HCT116 (cell line): ENCODE measurements at regions not wholly inside any gene's neighbourhood (a gene's known extent, or its start where the extent isn't known, plus 50 kb on each side); places are given as distances from the start of the nearest gene placed in this dataset.
"Not testable (repeated sequence)": the region's sequence is repeated elsewhere in the genome, so short reads cannot be mapped to it uniquely, and the experiment has no call there.

Experiments
- ATAC-seq: fragments of 200-7000 bp; cut with Tn5 transposase; 2 replicates; pipeline ENCODE4 v1.9.1; 2020; ENCODE audit warnings: mild to moderate bottlenecking, moderate library complexity
- BruUV-seq: library from RNA; stranded (reverse); fragments of 400-500 nt; replicated peaks from 2 replicates; lab custom pipeline; 2021; lab: Mats Ljungman, UMichigan
- CTCF ChIA-PET: fragments of 300-600 bp; sonication (Branson Sonifier 250); formaldehyde crosslinking; loops from one replicate; lab custom pipeline; 2021; ENCODE audit warnings: antibody characterized with exemption; lab: Charles Lee
- POLR2A ChIA-PET: fragments of 300-600, 350-600 bp; sonication (Branson Sonifier 250); formaldehyde crosslinking; loops from one replicate; lab custom pipeline; 2021; ENCODE audit warnings: antibody characterized with exemption; lab: Charles Lee
- RAD21 ChIA-PET, 2 experiments: fragments of 300-600 bp; sonication (Branson Sonifier 250); formaldehyde crosslinking; loops; one replicate each; lab custom pipeline; 2023; ENCODE audit warnings: low total read pairs in 2 of 2; ENCODE audit not compliant: uncharacterized antibody in 2 of 2, unreplicated experiment in 2 of 2, low non-redundant PET in 1 of 2; lab: Charles Lee
- DNase-seq: peaks from one replicate; pipeline ENCODE4 v3.0.0-alpha.2; 2010; ENCODE audit warnings: low read depth, low spot score
- H2AFZ ChIP-seq: fragments of 200-600 bp; shearing (Covaris generic), sonication (generic); 2 replicates; pipeline ENCODE4 v1.6.1; 2017; ENCODE audit warnings: low read depth, mixed run types, mixed read lengths, antibody characterized with exemption, low read length; ENCODE audit not compliant: poor library complexity, severe bottlenecking
- H3K27ac ChIP-seq: 2 replicates; pipeline ENCODE4 v1.5.1; 2012; ENCODE audit warnings: low read depth, low read length
- H3K27me3 ChIP-seq: fragments of 200-600 bp; sonication (generic); 2 replicates; pipeline ENCODE4 v1.6.1; 2016; ENCODE audit warnings: mixed run types, low read length, mixed read lengths; ENCODE audit not compliant: insufficient read depth
- H3K36me3 ChIP-seq, 2 experiments: fragments of 200-500 bp in 1 of 2; fragments of 200-600 bp in 1 of 2; sonication (Bioruptor generic) in 1 of 2; sonication (generic) in 1 of 2; 2 replicates each; pipeline versions ENCODE4 v1.5.1 to v1.6.1; 2014 to 2016; ENCODE audit warnings: low read length in 2 of 2, inconsistent platforms in 1 of 2, mixed read lengths in 1 of 2, mixed run types in 1 of 2; ENCODE audit not compliant: insufficient read depth in 2 of 2, control insufficient read depth in 1 of 2
- H3K4me1 ChIP-seq, 2 experiments: fragments of 200-600 bp in 1 of 2; sonication (generic) in 1 of 2; 2 replicates each; pipeline versions ENCODE4 v1.5.1 to v1.6.1; 2012 to 2017; ENCODE audit warnings: low read length in 2 of 2, inconsistent platforms in 1 of 2, mild to moderate bottlenecking in 1 of 2, mixed read lengths in 1 of 2, mixed run types in 1 of 2, moderate library complexity in 1 of 2; ENCODE audit not compliant: insufficient read depth in 2 of 2, control insufficient read depth in 1 of 2
- H3K4me2 ChIP-seq: fragments of 200-600 bp; sonication (generic); 2 replicates; pipeline ENCODE4 v1.6.1; 2017; ENCODE audit warnings: mixed run types, low read length, mixed read lengths
- H3K4me3 ChIP-seq, 2 experiments: fragments of 200-600 bp in 1 of 2; sonication (generic) in 1 of 2; replicated peaks in 1 of 2; 2 replicates each; pipeline ENCODE4 v1.5.1; 2011 to 2016; ENCODE audit warnings: low read length in 2 of 2, control low read depth in 1 of 2, low read depth in 1 of 2, mild to moderate bottlenecking in 1 of 2, mixed read lengths in 1 of 2, mixed run types in 1 of 2
- H3K79me2 ChIP-seq: fragments of 200-600 bp; sonication (generic); 2 replicates; pipeline ENCODE4 v1.6.1; 2017; ENCODE audit warnings: mild to moderate bottlenecking, mixed run types, low read length, moderate library complexity, mixed read lengths; ENCODE audit not compliant: insufficient read depth
- H3K9ac ChIP-seq: fragments of 200-600 bp; sonication (generic); 2 replicates; pipeline ENCODE4 v1.6.1; 2016; ENCODE audit warnings: low read length, mixed read lengths
- H3K9me2 ChIP-seq: fragments of 200-600 bp; sonication (generic), shearing (Covaris generic); 2 replicates; pipeline ENCODE4 v1.6.1; 2017; ENCODE audit warnings: mixed run types, mild to moderate bottlenecking, moderate library complexity; ENCODE audit not compliant: insufficient read depth
- H3K9me3 ChIP-seq, 2 experiments: fragments of 200-500 bp in 1 of 2; fragments of 200-600 bp in 1 of 2; sonication (Bioruptor generic) in 1 of 2; sonication (generic) in 1 of 2; 2 replicates each; pipeline ENCODE4 v1.6.1; 2014 to 2017; ENCODE audit warnings: low read length in 2 of 2, mixed read lengths in 2 of 2, inconsistent platforms in 1 of 2, low read depth in 1 of 2, mild to moderate bottlenecking in 1 of 2, mixed run types in 1 of 2, moderate library complexity in 1 of 2; ENCODE audit not compliant: control insufficient read depth in 1 of 2, insufficient read depth in 1 of 2
- H4K20me1 ChIP-seq: fragments of 200-600 bp; sonication (generic), shearing (Covaris generic); 2 replicates; pipeline ENCODE4 v1.6.1; 2017; ENCODE audit warnings: mixed run types, mild to moderate bottlenecking, moderate library complexity; ENCODE audit not compliant: insufficient read depth
- EGR1 ChIP-seq: IDR thresholded peaks from 2 replicates; pipeline ENCODE4 v1.6.1; 2012; ENCODE audit warnings: low read depth
- EZH2 ChIP-seq: fragments of 200-600 bp; sonication (generic); IDR thresholded peaks from 2 replicates; pipeline ENCODE4 v1.6.1; 2017; ENCODE audit warnings: antibody characterized with exemption, mixed run types
- EZH2phosphoT487 ChIP-seq: fragments of 200-600 bp; IDR thresholded peaks from 2 replicates; pipeline ENCODE4 v1.6.1; 2018; ENCODE audit warnings: antibody characterized with exemption, borderline replicate concordance
- JUND ChIP-seq: IDR thresholded peaks from 2 replicates; pipeline ENCODE4 v1.6.1; 2012
- RAD21 ChIP-seq: IDR thresholded peaks from 2 replicates; pipeline ENCODE4 v1.6.1; 2012; ENCODE audit warnings: low read depth, mild to moderate bottlenecking
- SIN3A ChIP-seq: IDR thresholded peaks from 2 replicates; pipeline ENCODE4 v1.6.1; 2012; ENCODE audit warnings: low read depth
- YY1 ChIP-seq: IDR thresholded peaks from 2 replicates; pipeline ENCODE4 v1.6.1; 2011; ENCODE audit warnings: low read length, low read depth, moderate library complexity, mild to moderate bottlenecking; ENCODE audit not compliant: insufficient replicate concordance; ENCODE audit errors: extremely low read depth
- ZBTB33 ChIP-seq: IDR thresholded peaks from 2 replicates; pipeline ENCODE4 v1.6.1; 2011; ENCODE audit warnings: mild to moderate bottlenecking, low read length, moderate library complexity; ENCODE audit not compliant: insufficient replicate concordance; ENCODE audit errors: extremely low read depth
- ZFX ChIP-seq: fragments of 450-650 bp; IDR thresholded peaks from 2 replicates; pipeline ENCODE4 v1.6.1; 2017
- intact Hi-C: fragments of 100-400 bp; cut with micrococcal nuclease; formaldehyde crosslinking; loops from 2 replicates; pipeline ENCODE4 v1.10.0; 2022

GRCh38 chr4:123603165-123603564, 206.6 kb downstream of the SPRY1 start:
- H3K27me3 ChIP-seq: no peaks in the 10 kb centered on the region
- no TSS peak for BruUV-seq
- H3K9me2 ChIP-seq: no peaks in the 10 kb centered on the region
- no peak overlapping the region for H3K9ac ChIP-seq
- H3K79me2 ChIP-seq: no peaks in the 10 kb centered on the region
- ATAC-seq (no peak), DNase-seq (no peak)
- ChIA-PET POLR2A (no interaction called here), CTCF (no interaction called here), RAD21 (no interaction called here)
- no peaks in the 10 kb centered on the region for H3K9me3 ChIP-seq
- H3K27ac ChIP-seq: no peak overlapping the region
- no peaks in the 10 kb centered on the region for H3K36me3 ChIP-seq
- no peaks in the 10 kb centered on the region for H4K20me1 ChIP-seq
- no peak overlapping the region for H3K4me2 ChIP-seq
- H2AFZ ChIP-seq: no peak overlapping the region
- intact Hi-C loops: no loop called here
- H3K4me3 ChIP-seq: no peak overlapping the region
- TF ChIP-seq JUND (no peak), RAD21 (no peak), SIN3A (no peak), ZFX (no peak), ZBTB33 (no peak), YY1 (no peak), EZH2 (no peak), EGR1 (no peak), EZH2phosphoT487 (no peak)
- no peaks in the 10 kb centered on the region for H3K4me1 ChIP-seq

GRCh38 chr4:123605797-123606196, 209.2 kb downstream of the SPRY1 start:
- H3K79me2 ChIP-seq, H3K4me1 ChIP-seq, H3K36me3 ChIP-seq, H3K4me3 ChIP-seq, CTCF ChIA-PET, ATAC-seq, POLR2A ChIA-PET, H3K4me2 ChIP-seq, H3K27me3 ChIP-seq, H3K9me2 ChIP-seq, H2AFZ ChIP-seq, H3K9ac ChIP-seq, H3K9me3 ChIP-seq, BruUV-seq, intact Hi-C loops, DNase-seq, RAD21 ChIA-PET, H3K27ac ChIP-seq, H4K20me1 ChIP-seq: not testable (repeated sequence)
